ENCODE measurements at regions not wholly inside any gene's neighbourhood (a gene's known extent, or its start where the extent isn't known, plus 50 kb on each side); places are given as distances from the start of the nearest gene placed in this dataset.

DNA sequence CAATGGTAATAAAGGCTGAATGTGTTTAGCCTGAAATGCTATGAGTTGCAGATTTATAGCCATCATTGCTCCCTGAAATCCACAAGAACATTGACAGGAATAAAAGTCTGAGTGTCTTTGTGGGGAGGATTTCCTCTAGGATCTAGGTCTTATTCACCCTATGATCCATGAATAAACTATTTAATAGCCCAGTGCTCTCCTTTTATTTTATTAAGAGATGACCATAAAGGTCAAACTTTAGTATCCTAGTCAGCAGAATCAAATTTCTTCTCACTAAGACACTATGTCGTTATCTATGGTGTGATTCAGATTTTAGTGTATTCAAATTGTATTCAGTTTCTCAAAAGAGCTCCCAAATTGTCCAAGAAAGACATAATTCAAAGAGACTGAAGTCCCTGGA is 67.8 kb upstream of the AKR1E2 start:
- Histone ChIP-seq H3K9me3 (no peaks in the 10 kb centered on the region), H3K36me3 (no peaks in the 10 kb centered on the region), H3K27ac (no peak overlapping the region), H3K27me3 (no peaks in the 10 kb centered on the region), H3K4me3 (ENCODE audit: low read depth in 1 of 2, low read length in 1 of 2) (no peak overlapping the region), H3K4me1 (ENCODE audit: control insufficient read depth in 1 of 2, insufficient read depth in 1 of 2, low read depth in 1 of 2, low read length in 1 of 2) (no peaks in the 10 kb centered on the region)
- no peak for TF ChIP-seq CTCF (IDR thresholded peaks at IDR 0.05)

- no peaks in the 10 kb centered on the region for H3K27me3 ChIP-seq
- no peak overlapping the region for H3K4me3 ChIP-seq (ENCODE audit: low read depth in 1 of 2, low read length in 1 of 2)
- H3K9me3 ChIP-seq, result no peaks in the 10 kb centered on the region
- H3K27ac ChIP-seq, result no peak overlapping the region
- H3K36me3 ChIP-seq, result no peaks in the 10 kb centered on the region
- TF ChIP-seq CTCF (IDR thresholded peaks at IDR 0.05), result no peak
- no peaks in the 10 kb centered on the region for H3K4me1 ChIP-seq (ENCODE audit: control insufficient read depth in 1 of 2, insufficient read depth in 1 of 2, low read depth in 1 of 2, low read length in 1 of 2)
Measured at GRCh38 chr10:4755286-4755989, 70.6 kb upstream of the AKR1E2 start.

- Histone ChIP-seq H3K36me3 (no peaks in the 10 kb centered on the region), H3K27ac (no peak overlapping the region), H3K4me3 (ENCODE audit: low read depth in 1 of 2, low read length in 1 of 2) (no peak overlapping the region), H3K27me3 (no peaks in the 10 kb centered on the region), H3K4me1 (ENCODE audit: control insufficient read depth in 1 of 2, insufficient read depth in 1 of 2, low read depth in 1 of 2, low read length in 1 of 2) (no peaks in the 10 kb centered on the region), H3K9me3 (no peaks in the 10 kb centered on the region)
- TF ChIP-seq CTCF (IDR thresholded peaks at IDR 0.05), result no peak
Measured at GRCh38 chr10:4754143-4754542, 71.9 kb upstream of the AKR1E2 start.

GRCh38 chr10:4751211-4751610 is 74.8 kb upstream of the AKR1E2 start:
- no peak overlapping the region for H3K27ac ChIP-seq
- no peaks in the 10 kb centered on the region for H3K27me3 ChIP-seq
- H3K36me3 ChIP-seq, result no peaks in the 10 kb centered on the region
- no peaks in the 10 kb centered on the region for H3K4me1 ChIP-seq (ENCODE audit: control insufficient read depth in 1 of 2, insufficient read depth in 1 of 2, low read depth in 1 of 2, low read length in 1 of 2)
- H3K4me3 ChIP-seq (ENCODE audit: low read depth in 1 of 2, low read length in 1 of 2), result no peak overlapping the region
- no peak for TF ChIP-seq CTCF (IDR thresholded peaks at IDR 0.05)
- H3K9me3 ChIP-seq, result no peaks in the 10 kb centered on the region

GRCh38 chr10:4749271-4749574 is 76.8 kb upstream of the AKR1E2 start:
- TF ChIP-seq CTCF (IDR thresholded peaks at IDR 0.05), result no peak
- Histone ChIP-seq H3K27me3 (no peaks in the 10 kb centered on the region), H3K4me3 (ENCODE audit: low read depth in 1 of 2, low read length in 1 of 2) (no peak overlapping the region), H3K27ac (no peak overlapping the region), H3K9me3 (no peaks in the 10 kb centered on the region), H3K36me3 (no peaks in the 10 kb centered on the region), H3K4me1 (ENCODE audit: control insufficient read depth in 1 of 2, insufficient read depth in 1 of 2, low read depth in 1 of 2, low read length in 1 of 2) (no peaks in the 10 kb centered on the region)

Measured in neutrophil (primary cell).